ENCODE measurements at regions not wholly inside any gene's neighbourhood (a gene's known extent, or its start where the extent isn't known, plus 50 kb on each side); places are given as distances from the start of the nearest gene placed in this dataset.
A peak's percentile ranks its signal among the peaks of the same experiment; 100 is the strongest.
"Not testable (repeated sequence)": the region's sequence is repeated elsewhere in the genome, so short reads cannot be mapped to it uniquely, and the experiment has no call there.

- Histone ChIP-seq H3K9me3 (ENCODE audit: control insufficient read depth, low read depth, low read length) (peaks cover 2% of the 10 kb centered on the region), H3K4me1 (ENCODE audit: control insufficient read depth, low read depth, low read length) (no peaks in the 10 kb centered on the region), H3K36me3 (ENCODE audit: control insufficient read depth, low read depth, low read length) (no peaks in the 10 kb centered on the region), H3K27me3 (ENCODE audit: control insufficient read depth, insufficient read depth, low read length) (no peaks in the 10 kb centered on the region), H3K27ac (ENCODE audit: low read length) (no peak overlapping the region), H3K9ac (ENCODE audit: low read length) (no peak overlapping the region), H3K4me3 (ENCODE audit: low read length) (no peak overlapping the region)
Measured at GRCh38 chrX:140163371-140164159, 198.2 kb upstream of the CXorf66 start.

- Histone ChIP-seq H3K9ac (ENCODE audit: low read length) (no peak overlapping the region), H3K4me1 (ENCODE audit: control insufficient read depth, low read depth, low read length) (no peaks in the 10 kb centered on the region), H3K27ac (ENCODE audit: low read length) (no peak overlapping the region), H3K36me3 (ENCODE audit: control insufficient read depth, low read depth, low read length) (no peaks in the 10 kb centered on the region), H3K9me3 (ENCODE audit: control insufficient read depth, low read depth, low read length) (peaks cover 9% of the 10 kb centered on the region), H3K27me3 (ENCODE audit: control insufficient read depth, insufficient read depth, low read length) (no peaks in the 10 kb centered on the region), H3K4me3 (ENCODE audit: low read length) (no peak overlapping the region)
Measured at GRCh38 chrX:140157611-140158010, 192.3 kb upstream of the CXorf66 start.

- H3K27ac ChIP-seq (ENCODE audit: low read length) = no peak overlapping the region
- no peaks in the 10 kb centered on the region for H3K36me3 ChIP-seq (ENCODE audit: control insufficient read depth, low read depth, low read length)
- H3K4me3 ChIP-seq (ENCODE audit: low read length) = no peak overlapping the region
- no peaks in the 10 kb centered on the region for H3K27me3 ChIP-seq (ENCODE audit: control insufficient read depth, insufficient read depth, low read length)
- no peaks in the 10 kb centered on the region for H3K4me1 ChIP-seq (ENCODE audit: control insufficient read depth, low read depth, low read length)
- peaks cover 9% of the 10 kb centered on the region for H3K9me3 ChIP-seq (ENCODE audit: control insufficient read depth, low read depth, low read length)
- no peak overlapping the region for H3K9ac ChIP-seq (ENCODE audit: low read length)
Measured at GRCh38 chrX:140157143-140157542, 191.8 kb upstream of the CXorf66 start.

- no peak overlapping the region for H3K27ac ChIP-seq (ENCODE audit: low read length)
- H3K9ac ChIP-seq (ENCODE audit: low read length) = no peak overlapping the region
- no peak overlapping the region for H3K4me3 ChIP-seq (ENCODE audit: low read length)
- peaks cover 7% of the 10 kb centered on the region for H3K9me3 ChIP-seq (ENCODE audit: control insufficient read depth, low read depth, low read length)
- no peaks in the 10 kb centered on the region for H3K27me3 ChIP-seq (ENCODE audit: control insufficient read depth, insufficient read depth, low read length)
- no peaks in the 10 kb centered on the region for H3K4me1 ChIP-seq (ENCODE audit: control insufficient read depth, low read depth, low read length)
- no peaks in the 10 kb centered on the region for H3K36me3 ChIP-seq (ENCODE audit: control insufficient read depth, low read depth, low read length)
Measured at GRCh38 chrX:140151316-140151715, 186.0 kb upstream of the CXorf66 start.

GRCh38 chrX:140149761-140150160, 184.4 kb upstream of the CXorf66 start:
- no peaks in the 10 kb centered on the region for H3K36me3 ChIP-seq (ENCODE audit: control insufficient read depth, low read depth, low read length)
- H3K27me3 ChIP-seq (ENCODE audit: control insufficient read depth, insufficient read depth, low read length) = no peaks in the 10 kb centered on the region
- H3K27ac ChIP-seq (ENCODE audit: low read length) = no peak overlapping the region

GRCh38 chrX:140141444-140142029, 176.2 kb upstream of the CXorf66 start:
- no peak overlapping the region for H3K27ac ChIP-seq (ENCODE audit: low read length)
- H3K4me1 ChIP-seq (ENCODE audit: control insufficient read depth, low read depth, low read length) = no peaks in the 10 kb centered on the region
- H3K9ac ChIP-seq (ENCODE audit: low read length) = no peak overlapping the region
- no peak overlapping the region for H3K4me3 ChIP-seq (ENCODE audit: low read length)
- H3K36me3 ChIP-seq (ENCODE audit: control insufficient read depth, low read depth, low read length) = no peaks in the 10 kb centered on the region
- H3K27me3 ChIP-seq (ENCODE audit: control insufficient read depth, insufficient read depth, low read length) = no peaks in the 10 kb centered on the region
- peaks cover 7% of the 10 kb centered on the region for H3K9me3 ChIP-seq (ENCODE audit: control insufficient read depth, low read depth, low read length)

More at GRCh38 chrX:140149761-140150160, 184.4 kb upstream of the CXorf66 start:
- no peaks in the 10 kb centered on the region for H3K4me1 ChIP-seq (ENCODE audit: control insufficient read depth, low read depth, low read length)
- H3K9ac ChIP-seq (ENCODE audit: low read length) = no peak overlapping the region
- H3K4me3 ChIP-seq (ENCODE audit: low read length) = no peak overlapping the region
- peaks cover 6% of the 10 kb centered on the region for H3K9me3 ChIP-seq (ENCODE audit: control insufficient read depth, low read depth, low read length)

GRCh38 chrX:140138492-140138891, 173.2 kb upstream of the CXorf66 start:
- not testable (repeated sequence) for H3K4me3 ChIP-seq (ENCODE audit: low read length); H3K9ac ChIP-seq (ENCODE audit: low read length); H3K27me3 ChIP-seq (ENCODE audit: control insufficient read depth, insufficient read depth, low read length); H3K4me1 ChIP-seq (ENCODE audit: control insufficient read depth, low read depth, low read length); H3K9me3 ChIP-seq (ENCODE audit: control insufficient read depth, low read depth, low read length); H3K27ac ChIP-seq (ENCODE audit: low read length); H3K36me3 ChIP-seq (ENCODE audit: control insufficient read depth, low read depth, low read length)

- not testable (repeated sequence) for H3K9ac ChIP-seq (ENCODE audit: low read length); H3K36me3 ChIP-seq (ENCODE audit: control insufficient read depth, low read depth, low read length); H3K4me3 ChIP-seq (ENCODE audit: low read length); H3K27me3 ChIP-seq (ENCODE audit: control insufficient read depth, insufficient read depth, low read length); H3K4me1 ChIP-seq (ENCODE audit: control insufficient read depth, low read depth, low read length); H3K27ac ChIP-seq (ENCODE audit: low read length); H3K9me3 ChIP-seq (ENCODE audit: control insufficient read depth, low read depth, low read length)
Measured at GRCh38 chrX:140138065-140138464, 172.7 kb upstream of the CXorf66 start.

- Histone ChIP-seq H3K4me1 (ENCODE audit: control insufficient read depth, low read depth, low read length) (no peaks in the 10 kb centered on the region), H3K27ac (ENCODE audit: low read length) (no peak overlapping the region), H3K27me3 (ENCODE audit: control insufficient read depth, insufficient read depth, low read length) (no peaks in the 10 kb centered on the region), H3K9me3 (ENCODE audit: control insufficient read depth, low read depth, low read length) (peaks cover 5% of the 10 kb centered on the region), H3K4me3 (ENCODE audit: low read length) (no peak overlapping the region), H3K9ac (ENCODE audit: low read length) (no peak overlapping the region), H3K36me3 (ENCODE audit: control insufficient read depth, low read depth, low read length) (no peaks in the 10 kb centered on the region)
Measured at GRCh38 chrX:140132937-140133336, 167.6 kb upstream of the CXorf66 start.

- Histone ChIP-seq H3K4me1 (ENCODE audit: control insufficient read depth, low read depth, low read length) (peaks cover 4% of the 10 kb centered on the region), H3K36me3 (ENCODE audit: control insufficient read depth, low read depth, low read length) (no peaks in the 10 kb centered on the region), H3K9ac (ENCODE audit: low read length) (no peak overlapping the region), H3K9me3 (ENCODE audit: control insufficient read depth, low read depth, low read length) (peaks cover 14% of the 10 kb centered on the region), H3K27me3 (ENCODE audit: control insufficient read depth, insufficient read depth, low read length) (no peaks in the 10 kb centered on the region), H3K27ac (ENCODE audit: low read length) (no peak overlapping the region), H3K4me3 (ENCODE audit: low read length) (no peak overlapping the region)
Measured at GRCh38 chrX:140123446-140123845, 158.1 kb upstream of the CXorf66 start.

GRCh38 chrX:140114059-140114458, 148.7 kb upstream of the CXorf66 start:
- H3K4me3 ChIP-seq (ENCODE audit: low read length); H3K9ac ChIP-seq (ENCODE audit: low read length); H3K27me3 ChIP-seq (ENCODE audit: control insufficient read depth, insufficient read depth, low read length); H3K27ac ChIP-seq (ENCODE audit: low read length); H3K36me3 ChIP-seq (ENCODE audit: control insufficient read depth, low read depth, low read length); H3K4me1 ChIP-seq (ENCODE audit: control insufficient read depth, low read depth, low read length); H3K9me3 ChIP-seq (ENCODE audit: control insufficient read depth, low read depth, low read length): not testable (repeated sequence)

- H3K27ac ChIP-seq (ENCODE audit: low read length) = no peak overlapping the region
- H3K9ac ChIP-seq (ENCODE audit: low read length) = no peak overlapping the region
- H3K36me3 ChIP-seq (ENCODE audit: control insufficient read depth, low read depth, low read length) = no peaks in the 10 kb centered on the region
- H3K4me3 ChIP-seq (ENCODE audit: low read length) = peak overlapping the region; percentile 24
- H3K27me3 ChIP-seq (ENCODE audit: control insufficient read depth, insufficient read depth, low read length) = no peaks in the 10 kb centered on the region
- H3K4me1 ChIP-seq (ENCODE audit: control insufficient read depth, low read depth, low read length) = peaks cover 5% of the 10 kb centered on the region
- peaks cover 10% of the 10 kb centered on the region for H3K9me3 ChIP-seq (ENCODE audit: control insufficient read depth, low read depth, low read length)
Measured at GRCh38 chrX:140110081-140110650, 144.8 kb upstream of the CXorf66 start.
